ENCODE measurements at regions not wholly inside any gene's neighbourhood (a gene's known extent, or its start where the extent isn't known, plus 50 kb on each side); places are given as distances from the start of the nearest gene placed in this dataset.

GRCh38 chr12:70190262-70191010 is 52.8 kb upstream of the CNOT2 start:
- Histone ChIP-seq H3K4me1 (ENCODE audit: insufficient read depth, low read length, severe bottlenecking) (no peaks in the 10 kb centered on the region), H3K9ac (ENCODE audit: low read length) (no peak overlapping the region), H4K20me1 (ENCODE audit: insufficient read depth, low read length) (no peaks in the 10 kb centered on the region), H3K9me2 (ENCODE audit: low read depth, low read length) (no peaks in the 10 kb centered on the region), H3K27me3 (ENCODE audit: insufficient read depth, low read length) (no peaks in the 10 kb centered on the region), H2AFZ (ENCODE audit: low read length) (no peak overlapping the region), H3K36me3 (ENCODE audit: insufficient read depth, low read length) (no peaks in the 10 kb centered on the region), H3F3A (ENCODE audit: insufficient read depth, low read length) (no peaks in the 10 kb centered on the region), H3K27ac (ENCODE audit: low read depth, low read length, poor library complexity, severe bottlenecking) (no peak overlapping the region), H3K9me3 (ENCODE audit: low read length) (no peaks in the 10 kb centered on the region), H3K79me2 (ENCODE audit: insufficient read depth, low read length) (no peaks in the 10 kb centered on the region), H3K4me2 (ENCODE audit: low read length) (no peak overlapping the region), H3K4me3 (ENCODE audit: low read depth, low read length, poor library complexity, severe bottlenecking) (no peak overlapping the region)
- TF ChIP-seq CTCF (IDR thresholded peaks at IDR 0.05; ENCODE audit: low read length), result no peak
- no peak for TF ChIP-seq EZH2 (IDR thresholded peaks at IDR 0.05; ENCODE audit: borderline replicate concordance, low read length)

Data from OCI-LY1 (cell line).